ENCODE measurements at regions not wholly inside any gene's neighbourhood (a gene's known extent, or its start where the extent isn't known, plus 50 kb on each side); places are given as distances from the start of the nearest gene placed in this dataset.

- BruUV-seq (replicated peaks) = no TSS peak
- Histone ChIP-seq H2AFZ (ENCODE audit: low read length) (no peak overlapping the region), H3K9ac (ENCODE audit: insufficient read depth, low read depth, low read length) (no peak overlapping the region), H3K4me2 (ENCODE audit: low read depth, low read length) (no peak overlapping the region), H3K9me3 (ENCODE audit: low read length) (no peaks in the 10 kb centered on the region; the same call in 1 of the 2 replicates), H3K4me1 (ENCODE audit: insufficient read depth, low read length) (no peaks in the 10 kb centered on the region), H3K27ac (ENCODE audit: extremely low read length, insufficient read depth, low read length) (no peak overlapping the region), H3K79me2 (ENCODE audit: insufficient read depth, low read length) (no peaks in the 10 kb centered on the region), H3K27me3 (ENCODE audit: control insufficient read depth in 1 of 2, insufficient read depth in 2 of 2, low read length in 2 of 2) (peaks cover 0 to 5% of the 10 kb centered on the region in 2 experiments; a peak in 1 of 5 replicates), H4K20me1 (ENCODE audit: insufficient read depth, low read length) (no peaks in the 10 kb centered on the region), H3K4me3 (replicated peaks in 1 of 3; ENCODE audit: insufficient read depth in 1 of 3, low read depth in 2 of 3, low read length in 3 of 3) (no peak overlapping the region), H3K36me3 (replicated peaks in 1 of 2; ENCODE audit: control insufficient read depth in 1 of 2, insufficient read depth in 2 of 2, low read length in 2 of 2) (no peaks in the 10 kb centered on the region)
- POLR2A ChIA-PET = no interaction called here
- DNase-seq (ENCODE audit: low spot score) = no peak
- intact Hi-C loops (cut with micrococcal nuclease; ENCODE audit: unreplicated experiment) = no loop called here
- TF ChIP-seq TFDP2 (CRISPR knock-in tag; IDR thresholded peaks at IDR 0.05) (no peak), ZNF503 (CRISPR knock-in tag; IDR thresholded peaks at IDR 0.05) (no peak), MYPOP (CRISPR knock-in tag; IDR thresholded peaks at IDR 0.05) (no peak), FOXO1 (CRISPR knock-in tag; IDR thresholded peaks at IDR 0.05) (no peak), SNAPC4 (CRISPR knock-in tag; IDR thresholded peaks at IDR 0.05) (no peak), REXO4 (CRISPR knock-in tag; IDR thresholded peaks at IDR 0.05; ENCODE audit: borderline replicate concordance) (no peak), MED8 (CRISPR knock-in tag; IDR thresholded peaks at IDR 0.05; ENCODE audit: insufficient replicate concordance) (no peak), ZBTB34 (CRISPR knock-in tag; IDR thresholded peaks at IDR 0.05) (no peak)
- ATAC-seq = no peak
- in situ Hi-C loops (cut with HindIII; ENCODE audit: extremely low pct_ligation_motif_present, low pct_unique_long_range_greater_than_20kb) = no loop called here
- FAIRE-seq = no peak
- CTCF ChIA-PET (ENCODE audit: low intra/inter-chr PET ratio, low total read pairs) = no interaction called here
- WGBS (ENCODE audit: low lambda C conversion rate) = 3% methylated on average over 3 of the region's 3 CpGs
Observed at GRCh38 chr16:26606381-26607150, 460.2 kb upstream of the C16orf82 start.

All from HepG2 (cell line).